ENCODE measurements at regions not wholly inside any gene's neighbourhood (a gene's known extent, or its start where the extent isn't known, plus 50 kb on each side); places are given as distances from the start of the nearest gene placed in this dataset.

DNA sequence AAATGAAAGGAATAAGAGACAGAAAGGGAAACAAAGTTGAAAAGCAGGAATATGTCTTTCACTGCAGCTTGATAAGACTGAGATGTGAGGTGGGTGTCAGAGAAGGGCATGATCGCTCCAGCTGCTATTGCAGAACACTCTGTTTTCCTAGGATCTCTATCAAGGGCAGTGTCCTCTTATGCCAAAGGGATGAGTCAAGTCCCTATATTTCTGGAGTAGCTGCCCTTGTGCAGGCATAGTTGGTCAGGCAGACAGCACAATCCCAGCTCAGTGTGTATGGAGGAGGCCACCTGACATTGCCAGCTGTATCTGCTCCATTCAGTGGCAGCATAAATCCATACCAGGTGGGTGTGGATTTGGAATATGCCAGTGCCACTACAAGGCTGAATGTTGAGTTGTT lies 101.6 kb downstream of the DAD1 start:
- TF ChIP-seq, protein P1, sequence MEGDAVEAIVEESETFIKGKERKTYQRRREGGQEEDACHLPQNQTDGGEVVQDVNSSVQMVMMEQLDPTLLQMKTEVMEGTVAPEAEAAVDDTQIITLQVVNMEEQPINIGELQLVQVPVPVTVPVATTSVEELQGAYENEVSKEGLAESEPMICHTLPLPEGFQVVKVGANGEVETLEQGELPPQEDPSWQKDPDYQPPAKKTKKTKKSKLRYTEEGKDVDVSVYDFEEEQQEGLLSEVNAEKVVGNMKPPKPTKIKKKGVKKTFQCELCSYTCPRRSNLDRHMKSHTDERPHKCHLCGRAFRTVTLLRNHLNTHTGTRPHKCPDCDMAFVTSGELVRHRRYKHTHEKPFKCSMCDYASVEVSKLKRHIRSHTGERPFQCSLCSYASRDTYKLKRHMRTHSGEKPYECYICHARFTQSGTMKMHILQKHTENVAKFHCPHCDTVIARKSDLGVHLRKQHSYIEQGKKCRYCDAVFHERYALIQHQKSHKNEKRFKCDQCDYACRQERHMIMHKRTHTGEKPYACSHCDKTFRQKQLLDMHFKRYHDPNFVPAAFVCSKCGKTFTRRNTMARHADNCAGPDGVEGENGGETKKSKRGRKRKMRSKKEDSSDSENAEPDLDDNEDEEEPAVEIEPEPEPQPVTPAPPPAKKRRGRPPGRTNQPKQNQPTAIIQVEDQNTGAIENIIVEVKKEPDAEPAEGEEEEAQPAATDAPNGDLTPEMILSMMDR (conservative IDR thresholded peaks at IDR 0.05 in 1 of 2, IDR thresholded peaks at IDR 0.05 in 1 of 2; ENCODE audit: extremely low read depth in 1 of 2, insufficient read depth in 1 of 2, low read depth in 1 of 2, low read length in 2 of 2) = no peak
- no peak for TF ChIP-seq EZH2 (IDR thresholded peaks at IDR 0.05; ENCODE audit: borderline replicate concordance, low read length)
